Parathyroid adenoma (tissue), 2 donors: ENCODE measurements at regions not wholly inside any gene's neighbourhood (a gene's known extent, or its start where the extent isn't known, plus 50 kb on each side); places are given as distances from the start of the nearest gene placed in this dataset.
A peak's percentile ranks its signal among the peaks of the same experiment; 100 is the strongest.

Experiments
- H2AFZ ChIP-seq: fragments of 300-600 bp; sonication (generic); one replicate; pipeline ENCODE4 v1.7.0; 2017; ENCODE audit warnings: antibody characterized with exemption, mild to moderate bottlenecking
- H3K27ac ChIP-seq: fragments of 300-600 bp; sonication (generic); one replicate; pipeline ENCODE4 v1.7.0; 2017
- H3K27me3 ChIP-seq: fragments of 300-600 bp; sonication (generic); one replicate; pipeline ENCODE4 v1.7.0; 2017; ENCODE audit warnings: low read length; ENCODE audit not compliant: control insufficient read depth, insufficient read depth
- H3K36me3 ChIP-seq: fragments of 300-600 bp; sonication (generic); one replicate; pipeline ENCODE4 v1.7.0; 2017; ENCODE audit warnings: low read length; ENCODE audit not compliant: control insufficient read depth, insufficient read depth
- H3K4me1 ChIP-seq: fragments of 300-600 bp; sonication (generic); one replicate; pipeline ENCODE4 v1.7.0; 2017; ENCODE audit warnings: control low read depth
- H3K4me2 ChIP-seq: fragments of 300-600 bp; sonication (generic); one replicate; pipeline ENCODE4 v1.7.0; 2017; ENCODE audit warnings: low read length
- H3K4me3 ChIP-seq: fragments of 300-600 bp; sonication (generic); one replicate; pipeline ENCODE4 v1.7.0; 2017; ENCODE audit warnings: low read depth, low read length
- H3K79me2 ChIP-seq: fragments of 300-600 bp; sonication (generic); one replicate; pipeline ENCODE4 v1.7.0; 2017; ENCODE audit warnings: control low read depth
- H3K9ac ChIP-seq: fragments of 300-600 bp; sonication (generic); one replicate; pipeline ENCODE4 v1.7.0; 2017; ENCODE audit warnings: mild to moderate bottlenecking
- H3K9me3 ChIP-seq: fragments of 300-600 bp; sonication (generic); one replicate; pipeline ENCODE4 v1.7.0; 2017; ENCODE audit warnings: low read length; ENCODE audit not compliant: control insufficient read depth
- TF ChIP-seq, protein P1 (sequence below): fragments of 300-600 bp; sonication (generic); IDR thresholded peaks from one replicate; pipeline ENCODE4 v1.7.0; 2017; ENCODE audit warnings: antibody characterized with exemption, mild to moderate bottlenecking
- donor health status: primary hyperparathyroidism.

DNA sequence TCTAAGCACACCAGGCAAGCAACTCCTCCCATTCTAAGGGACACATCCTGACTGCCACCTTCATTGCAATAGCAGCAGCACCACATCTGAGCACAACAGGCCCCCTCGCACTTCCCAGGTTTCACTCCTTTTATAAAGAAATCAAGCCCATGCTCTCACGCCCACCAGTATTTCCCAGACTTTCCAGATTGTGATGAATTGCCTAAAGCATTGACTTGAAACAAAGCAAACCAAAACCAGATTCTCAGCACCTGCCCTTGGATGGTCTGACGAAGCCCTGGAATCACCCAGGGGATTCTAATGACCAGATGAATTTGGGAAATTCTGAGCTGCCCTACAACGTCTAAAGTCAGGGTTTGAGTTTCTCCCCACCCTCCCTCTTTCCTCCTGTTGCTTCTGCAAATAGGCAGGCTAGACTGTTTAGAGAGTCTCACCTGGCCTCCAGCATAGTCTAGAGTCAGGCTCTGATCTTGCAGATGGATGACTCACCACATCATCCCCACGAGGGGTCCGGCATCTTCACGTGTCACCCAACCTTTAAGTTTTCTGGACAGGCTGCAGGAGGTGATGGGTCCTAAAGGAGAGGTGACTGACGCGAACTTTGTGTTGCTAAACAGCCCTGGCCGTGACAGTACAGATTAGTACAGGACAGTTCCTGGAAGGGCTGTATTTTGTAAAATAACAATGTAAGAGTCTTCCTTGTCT, 198.0 kb downstream of the SKIDA1 start:
- TF ChIP-seq, protein P1, sequence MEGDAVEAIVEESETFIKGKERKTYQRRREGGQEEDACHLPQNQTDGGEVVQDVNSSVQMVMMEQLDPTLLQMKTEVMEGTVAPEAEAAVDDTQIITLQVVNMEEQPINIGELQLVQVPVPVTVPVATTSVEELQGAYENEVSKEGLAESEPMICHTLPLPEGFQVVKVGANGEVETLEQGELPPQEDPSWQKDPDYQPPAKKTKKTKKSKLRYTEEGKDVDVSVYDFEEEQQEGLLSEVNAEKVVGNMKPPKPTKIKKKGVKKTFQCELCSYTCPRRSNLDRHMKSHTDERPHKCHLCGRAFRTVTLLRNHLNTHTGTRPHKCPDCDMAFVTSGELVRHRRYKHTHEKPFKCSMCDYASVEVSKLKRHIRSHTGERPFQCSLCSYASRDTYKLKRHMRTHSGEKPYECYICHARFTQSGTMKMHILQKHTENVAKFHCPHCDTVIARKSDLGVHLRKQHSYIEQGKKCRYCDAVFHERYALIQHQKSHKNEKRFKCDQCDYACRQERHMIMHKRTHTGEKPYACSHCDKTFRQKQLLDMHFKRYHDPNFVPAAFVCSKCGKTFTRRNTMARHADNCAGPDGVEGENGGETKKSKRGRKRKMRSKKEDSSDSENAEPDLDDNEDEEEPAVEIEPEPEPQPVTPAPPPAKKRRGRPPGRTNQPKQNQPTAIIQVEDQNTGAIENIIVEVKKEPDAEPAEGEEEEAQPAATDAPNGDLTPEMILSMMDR: no peak
- no peaks in the 10 kb centered on the region for H3K9me3 ChIP-seq
- H3K27ac ChIP-seq: peak overlapping the region; percentile 43
- peak overlapping the region; percentile 85 for H2AFZ ChIP-seq
- no peak overlapping the region for H3K4me2 ChIP-seq
- peaks cover 12% of the 10 kb centered on the region for H3K4me1 ChIP-seq
- no peak overlapping the region for H3K4me3 ChIP-seq
- H3K79me2 ChIP-seq: no peaks in the 10 kb centered on the region
- no peak overlapping the region for H3K9ac ChIP-seq
- H3K36me3 ChIP-seq: no peaks in the 10 kb centered on the region
- H3K27me3 ChIP-seq: no peaks in the 10 kb centered on the region

DNA sequence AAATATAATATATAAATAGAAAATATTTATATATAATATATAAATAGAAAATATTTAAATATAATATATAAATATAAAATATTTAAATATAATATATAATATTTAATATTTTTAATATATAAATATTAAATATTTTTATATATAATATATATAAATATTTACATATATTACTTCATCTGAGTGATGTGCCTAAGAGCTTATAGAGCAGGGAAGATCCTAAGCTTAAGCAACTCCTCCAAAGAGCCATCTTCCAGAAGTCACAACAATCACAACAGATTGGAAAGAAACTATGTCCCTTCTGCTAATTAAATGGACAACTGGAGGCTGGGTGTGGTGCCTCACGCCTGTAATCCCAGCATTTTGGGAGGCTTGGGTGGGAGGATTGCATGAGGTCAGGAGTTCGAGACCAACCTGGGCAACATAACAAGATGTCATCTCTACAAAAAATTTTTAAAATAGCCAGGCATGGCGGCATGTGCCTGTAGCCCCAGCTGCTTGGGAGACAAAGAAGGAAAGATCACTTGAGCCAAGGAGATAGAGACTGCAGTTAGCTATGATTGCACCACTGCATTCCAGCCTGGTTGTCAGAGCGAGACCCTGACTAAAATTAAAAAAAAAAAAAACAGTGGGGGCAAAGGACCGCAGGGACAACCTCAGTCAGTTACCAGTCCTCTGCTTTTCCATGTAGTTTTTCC, 198.7 kb downstream of the SKIDA1 start:
- TF ChIP-seq, protein P1: no peak
- H3K36me3 ChIP-seq: no peaks in the 10 kb centered on the region
- peaks cover 12% of the 10 kb centered on the region for H3K4me1 ChIP-seq
- H3K4me3 ChIP-seq: no peak overlapping the region
- peak overlapping the region; percentile 85 for H2AFZ ChIP-seq
- H3K9ac ChIP-seq: no peak overlapping the region
- peak overlapping the region; percentile 43 for H3K27ac ChIP-seq
- H3K9me3 ChIP-seq: no peaks in the 10 kb centered on the region
- no peaks in the 10 kb centered on the region for H3K27me3 ChIP-seq
- H3K79me2 ChIP-seq: no peaks in the 10 kb centered on the region
- H3K4me2 ChIP-seq: no peak overlapping the region

DNA sequence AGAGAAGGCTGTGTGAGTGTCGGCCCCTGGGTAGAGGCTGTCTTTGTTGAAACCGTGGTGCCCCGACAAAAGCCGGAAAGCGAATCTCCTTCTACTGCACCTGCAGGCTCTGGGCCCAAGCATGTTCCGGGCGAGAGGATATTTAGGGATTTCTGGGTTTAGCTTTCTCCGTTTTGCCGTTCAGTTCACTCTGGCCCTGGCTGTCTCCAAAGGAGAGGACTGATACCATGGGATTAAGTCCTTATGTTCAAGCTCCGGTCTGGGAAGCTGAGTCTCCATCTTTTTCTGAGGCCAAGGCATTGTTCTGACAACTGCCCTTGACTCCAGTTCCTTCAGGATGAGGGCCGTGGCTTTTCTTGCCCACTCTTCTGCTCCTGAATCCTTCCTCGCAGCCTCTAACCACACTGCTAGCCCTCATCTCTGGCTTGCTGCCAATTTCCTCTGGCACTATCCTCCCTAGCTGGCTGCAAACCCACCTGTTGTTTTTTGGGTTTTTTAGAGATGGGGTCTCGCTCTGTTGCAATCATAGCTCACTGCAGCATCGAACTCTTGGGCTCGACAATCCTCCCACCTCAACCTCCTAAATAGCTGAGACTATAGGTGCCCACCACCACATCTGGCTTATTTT, 206.8 kb downstream of the SKIDA1 start:
- Histone ChIP-seq H3K79me2 (no peaks in the 10 kb centered on the region), H3K27me3 (no peaks in the 10 kb centered on the region), H3K36me3 (no peaks in the 10 kb centered on the region), H3K4me3 (no peak overlapping the region), H3K9ac (no peak overlapping the region), H3K4me2 (no peak overlapping the region), H2AFZ (peak overlapping the region; percentile 53), H3K4me1 (peaks cover 36% of the 10 kb centered on the region), H3K9me3 (no peaks in the 10 kb centered on the region), H3K27ac (peak overlapping the region; percentile 7)
- TF ChIP-seq, protein P1: no peak

DNA sequence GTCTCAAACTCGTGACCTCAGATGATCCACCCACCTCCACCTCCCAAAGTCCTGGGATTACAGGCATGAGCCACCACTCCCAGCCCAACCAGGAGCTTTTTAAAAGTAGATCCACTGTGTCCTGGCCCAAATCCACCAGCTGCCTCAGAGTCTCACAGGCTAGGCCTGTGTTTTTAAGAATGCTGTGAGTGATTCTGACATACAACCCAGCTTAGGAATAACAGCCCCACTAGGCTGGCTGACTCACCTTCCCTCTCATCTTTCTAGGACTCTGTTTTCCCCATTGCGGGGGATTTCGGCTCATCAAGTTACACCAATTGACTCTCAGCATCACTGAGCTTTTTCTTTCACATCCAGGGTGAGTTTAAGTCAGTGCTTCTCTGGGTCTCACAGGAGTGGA, 207.6 kb downstream of the SKIDA1 start:
- H2AFZ ChIP-seq: peak overlapping the region; percentile 53
- no peak overlapping the region for H3K4me2 ChIP-seq
- peak overlapping the region; percentile 7 for H3K27ac ChIP-seq
- no peaks in the 10 kb centered on the region for H3K36me3 ChIP-seq
- H3K79me2 ChIP-seq: no peaks in the 10 kb centered on the region
- no peaks in the 10 kb centered on the region for H3K9me3 ChIP-seq
- H3K9ac ChIP-seq: no peak overlapping the region
- peaks cover 39% of the 10 kb centered on the region for H3K4me1 ChIP-seq
- no peaks in the 10 kb centered on the region for H3K27me3 ChIP-seq
- TF ChIP-seq, protein P1: no peak
- no peak overlapping the region for H3K4me3 ChIP-seq
